A549 (cell line): ENCODE measurements at regions not wholly inside any gene's neighbourhood (a gene's known extent, or its start where the extent isn't known, plus 50 kb on each side); places are given as distances from the start of the nearest gene placed in this dataset.
"Not testable (repeated sequence)": the region's sequence is repeated elsewhere in the genome, so short reads cannot be mapped to it uniquely, and the experiment has no call there.

Experiments
- CTCF ChIP-seq: fragments of >200 bp; sonication (Bioruptor Twin); formaldehyde crosslinking; IDR thresholded peaks from 3 replicates; pipeline ENCODE4 v1.5.1; 2016
- PBX3 ChIP-seq: IDR thresholded peaks from 2 replicates; pipeline ENCODE4 v1.6.1; 2012
- RFX5 ChIP-seq: fragments of 450-650 bp; IDR thresholded peaks from 2 replicates; pipeline ENCODE4 v1.7.1; 2014; ENCODE audit warnings: antibody characterized with exemption, mild to moderate bottlenecking, moderate library complexity
- ZFP36 ChIP-seq: fragments of 450-650 bp; IDR thresholded peaks from 2 replicates; pipeline ENCODE4 v1.6.1; 2014; ENCODE audit warnings: borderline replicate concordance; ENCODE audit not compliant: partially characterized antibody

GRCh38 chr1:149190742-149191141 lies 87.4 kb upstream of the NBPF9 start:
- not testable (repeated sequence) for TF ChIP-seq RFX5, ZFP36, PBX3, CTCF
